ENCODE measurements at regions not wholly inside any gene's neighbourhood (a gene's known extent, or its start where the extent isn't known, plus 50 kb on each side); places are given as distances from the start of the nearest gene placed in this dataset.

DNA sequence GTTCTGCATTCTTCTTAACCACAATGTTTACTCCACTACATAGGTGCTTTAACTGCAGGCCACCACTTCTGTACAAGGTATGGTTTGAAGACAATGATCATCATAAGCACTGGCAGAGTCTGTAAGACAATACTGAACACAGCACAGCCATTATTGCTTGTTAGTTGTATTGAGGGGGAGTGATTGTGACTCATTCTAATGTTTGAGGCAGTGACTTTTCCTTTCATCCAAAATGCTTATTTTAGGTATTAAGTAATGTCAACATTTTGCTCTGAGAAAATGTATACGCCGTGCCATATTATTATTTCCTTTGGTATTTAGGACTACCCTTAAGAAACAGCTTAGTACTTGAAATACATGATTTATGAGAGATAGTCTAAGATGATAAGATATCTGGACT lies 618.2 kb upstream of the ZNF717 start:
- TF ChIP-seq, protein P1, sequence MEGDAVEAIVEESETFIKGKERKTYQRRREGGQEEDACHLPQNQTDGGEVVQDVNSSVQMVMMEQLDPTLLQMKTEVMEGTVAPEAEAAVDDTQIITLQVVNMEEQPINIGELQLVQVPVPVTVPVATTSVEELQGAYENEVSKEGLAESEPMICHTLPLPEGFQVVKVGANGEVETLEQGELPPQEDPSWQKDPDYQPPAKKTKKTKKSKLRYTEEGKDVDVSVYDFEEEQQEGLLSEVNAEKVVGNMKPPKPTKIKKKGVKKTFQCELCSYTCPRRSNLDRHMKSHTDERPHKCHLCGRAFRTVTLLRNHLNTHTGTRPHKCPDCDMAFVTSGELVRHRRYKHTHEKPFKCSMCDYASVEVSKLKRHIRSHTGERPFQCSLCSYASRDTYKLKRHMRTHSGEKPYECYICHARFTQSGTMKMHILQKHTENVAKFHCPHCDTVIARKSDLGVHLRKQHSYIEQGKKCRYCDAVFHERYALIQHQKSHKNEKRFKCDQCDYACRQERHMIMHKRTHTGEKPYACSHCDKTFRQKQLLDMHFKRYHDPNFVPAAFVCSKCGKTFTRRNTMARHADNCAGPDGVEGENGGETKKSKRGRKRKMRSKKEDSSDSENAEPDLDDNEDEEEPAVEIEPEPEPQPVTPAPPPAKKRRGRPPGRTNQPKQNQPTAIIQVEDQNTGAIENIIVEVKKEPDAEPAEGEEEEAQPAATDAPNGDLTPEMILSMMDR (IDR thresholded peaks at IDR 0.05), result no peak
- TF ChIP-seq POLR2A (IDR thresholded peaks at IDR 0.05), result no peak

All from breast epithelium (tissue), 3 donors.